MCF 10A (cell line): ENCODE measurements at regions not wholly inside any gene's neighbourhood (a gene's known extent, or its start where the extent isn't known, plus 50 kb on each side); places are given as distances from the start of the nearest gene placed in this dataset.

ENCODE experiments used
- BruUV-seq: library from RNA; stranded (reverse); fragments of 400-500 nt; replicated peaks from 2 replicates; lab custom pipeline; 2021; lab: Mats Ljungman, UMichigan
- CTCF ChIA-PET: fragments of 300-600 bp; sonication (Branson Sonifier 250); formaldehyde crosslinking; extraction: SDS; loops from one replicate; lab custom pipeline; 2021; ENCODE audit warnings: antibody characterized with exemption, inconsistent platforms; lab: Yijun Ruan, JAX
- POLR2A ChIA-PET: fragments of 300-600, 350-650 bp; sonication (Branson Sonifier 250); formaldehyde crosslinking; extraction: SDS; loops from one replicate; lab custom pipeline; 2020; ENCODE audit warnings: antibody characterized with exemption, inconsistent platforms; lab: Yijun Ruan, JAX
- DNase-seq: peaks from one replicate; pipeline ENCODE4 v3.0.0-alpha.2; 2018; ENCODE audit not compliant: unreplicated experiment
- H3K27ac Mint-ChIP-seq: one replicate; pipeline ENCODE4 v1.8.0; 2022; ENCODE audit warnings: mild to moderate bottlenecking, low read depth, mixed read lengths; ENCODE audit not compliant: unreplicated experiment
- H3K27me3 Mint-ChIP-seq: one replicate; pipeline ENCODE4 v1.8.0; 2022; ENCODE audit warnings: mixed read lengths; ENCODE audit not compliant: insufficient read depth, unreplicated experiment
- H3K36me3 Mint-ChIP-seq: one replicate; pipeline ENCODE4 v1.8.0; 2022; ENCODE audit warnings: mild to moderate bottlenecking, moderate library complexity, mixed read lengths; ENCODE audit not compliant: insufficient read depth, unreplicated experiment
- H3K4me1 Mint-ChIP-seq: one replicate; pipeline ENCODE4 v1.8.0; 2022; ENCODE audit warnings: mixed read lengths; ENCODE audit not compliant: insufficient read depth, unreplicated experiment
- H3K4me3 Mint-ChIP-seq: one replicate; pipeline ENCODE4 v1.8.0; 2022; ENCODE audit warnings: mild to moderate bottlenecking, moderate library complexity, mixed read lengths; ENCODE audit not compliant: unreplicated experiment
- H3K9me3 Mint-ChIP-seq: one replicate; pipeline ENCODE4 v1.8.0; 2022; ENCODE audit warnings: mixed read lengths; ENCODE audit not compliant: unreplicated experiment
- intact Hi-C: fragments of 100-400 bp; cut with micrococcal nuclease; formaldehyde crosslinking; loops from 2 replicates; pipeline ENCODE4 v1.14.1; 2022
- TF ChIP-seq, protein P1 (sequence below): fragments of 200-600 bp; IDR thresholded peaks from one replicate; pipeline ENCODE4 v1.8.0; 2022; ENCODE audit warnings: antibody characterized with exemption, mild to moderate bottlenecking; ENCODE audit not compliant: unreplicated experiment

- TF ChIP-seq, protein P1, sequence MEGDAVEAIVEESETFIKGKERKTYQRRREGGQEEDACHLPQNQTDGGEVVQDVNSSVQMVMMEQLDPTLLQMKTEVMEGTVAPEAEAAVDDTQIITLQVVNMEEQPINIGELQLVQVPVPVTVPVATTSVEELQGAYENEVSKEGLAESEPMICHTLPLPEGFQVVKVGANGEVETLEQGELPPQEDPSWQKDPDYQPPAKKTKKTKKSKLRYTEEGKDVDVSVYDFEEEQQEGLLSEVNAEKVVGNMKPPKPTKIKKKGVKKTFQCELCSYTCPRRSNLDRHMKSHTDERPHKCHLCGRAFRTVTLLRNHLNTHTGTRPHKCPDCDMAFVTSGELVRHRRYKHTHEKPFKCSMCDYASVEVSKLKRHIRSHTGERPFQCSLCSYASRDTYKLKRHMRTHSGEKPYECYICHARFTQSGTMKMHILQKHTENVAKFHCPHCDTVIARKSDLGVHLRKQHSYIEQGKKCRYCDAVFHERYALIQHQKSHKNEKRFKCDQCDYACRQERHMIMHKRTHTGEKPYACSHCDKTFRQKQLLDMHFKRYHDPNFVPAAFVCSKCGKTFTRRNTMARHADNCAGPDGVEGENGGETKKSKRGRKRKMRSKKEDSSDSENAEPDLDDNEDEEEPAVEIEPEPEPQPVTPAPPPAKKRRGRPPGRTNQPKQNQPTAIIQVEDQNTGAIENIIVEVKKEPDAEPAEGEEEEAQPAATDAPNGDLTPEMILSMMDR, result no peak
- no peaks in the 10 kb centered on the region for H3K27me3 Mint-ChIP-seq
- ChIA-PET CTCF (interaction anchor here (0.6 to 3.3 kb wide), 11 partner anchors 11 to 149 kb away, joined by 3 to 30 read pairs (median 6); no protein-coding TSS in a partner anchor), POLR2A (interaction anchor here (0.5 to 13.1 kb wide), 32 partner anchors 8 to 978 kb away, joined by 3 to 480 read pairs (median 4); partner anchors contain the start of genes ACOT2, ALDH6A1, PNMA1 and PTGR2)
- peaks cover 9% of the 10 kb centered on the region for H3K36me3 Mint-ChIP-seq
- peak overlapping the region; percentile 78 for H3K27ac Mint-ChIP-seq
- peaks cover 61% of the 10 kb centered on the region for H3K4me1 Mint-ChIP-seq
- intact Hi-C loops, result loop anchor here (1.0 to 5.0 kb wide), 3 partner anchors 26 to 39 kb away; a partner anchor contains a TSS
- TSS peak; percentile 68 for BruUV-seq
- peak; percentile 93 for DNase-seq
- H3K9me3 Mint-ChIP-seq, result no peaks in the 10 kb centered on the region
- peak overlapping the region; percentile 81 for H3K4me3 Mint-ChIP-seq
Observed at GRCh38 chr14:73785834-73786635, 65.6 kb upstream of the PTGR2 start.

DNA sequence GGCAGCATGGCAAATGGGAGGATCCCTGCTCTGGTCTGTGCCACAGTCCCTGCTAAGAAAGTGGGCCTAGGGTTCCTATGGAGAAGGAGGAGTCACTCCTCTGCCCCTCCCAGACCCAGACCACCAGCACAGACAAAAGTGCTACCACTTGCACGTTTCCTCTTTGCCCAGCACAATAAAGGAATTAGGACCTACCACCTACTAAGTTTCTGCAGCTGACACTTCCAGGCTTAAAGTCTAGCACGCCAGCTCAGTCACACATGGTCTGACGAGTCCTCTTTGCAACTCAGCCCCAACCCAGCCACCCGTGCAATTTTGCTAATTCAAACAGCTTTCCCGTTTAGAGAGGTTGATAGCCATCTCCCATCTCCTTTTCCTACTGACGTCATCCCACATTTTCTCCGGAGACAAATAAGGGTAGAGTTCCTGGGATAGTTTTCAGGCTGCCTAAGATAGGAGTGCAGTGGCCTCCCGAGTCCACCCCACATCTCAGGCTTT, 66.2 kb upstream of the PTGR2 start:
- intact Hi-C loops, result loop anchor here (5.0 kb wide), 1 partner anchor 33 kb away; no protein-coding TSS in a partner anchor
- H3K27me3 Mint-ChIP-seq, result no peaks in the 10 kb centered on the region
- H3K4me3 Mint-ChIP-seq, result peak overlapping the region; percentile 81
- ChIA-PET POLR2A (interaction anchor here (0.5 to 13.1 kb wide), 26 partner anchors 8 to 979 kb away, joined by 3 to 480 read pairs (median 8); partner anchors contain the start of genes ACOT2, ALDH6A1, PNMA1 and PTGR2), CTCF (interaction anchor here (0.6 to 3.3 kb wide), 11 partner anchors 11 to 150 kb away, joined by 3 to 30 read pairs (median 6); no protein-coding TSS in a partner anchor)
- no peaks in the 10 kb centered on the region for H3K9me3 Mint-ChIP-seq
- H3K36me3 Mint-ChIP-seq, result peaks cover 9% of the 10 kb centered on the region
- peak overlapping the region; percentile 78 for H3K27ac Mint-ChIP-seq
- BruUV-seq, result TSS peak; percentile 19
- TF ChIP-seq, protein P1, result no peak
- DNase-seq, result no peak
- peaks cover 58% of the 10 kb centered on the region for H3K4me1 Mint-ChIP-seq

DNA sequence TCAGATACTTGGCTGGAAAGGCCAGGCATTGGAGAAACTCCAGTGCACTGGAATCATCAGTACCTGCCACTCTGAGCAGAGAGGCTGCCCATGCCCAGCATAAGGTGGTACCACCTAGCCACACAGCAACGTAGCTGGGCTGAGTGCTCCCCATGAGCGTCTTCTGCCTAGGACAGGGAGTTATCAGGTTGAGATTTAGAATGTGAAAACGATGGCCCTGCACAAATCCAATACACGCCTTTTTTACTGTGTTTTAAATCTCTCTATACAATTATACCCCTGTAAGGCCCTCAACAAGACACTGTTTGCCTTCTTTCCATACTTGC, 66.7 kb upstream of the PTGR2 start:
- CTCF ChIA-PET, result interaction anchor here (0.6 to 3.3 kb wide), 7 partner anchors 19 to 55 kb away, joined by 3 to 30 read pairs (median 6); no protein-coding TSS in a partner anchor
- no TSS peak for BruUV-seq
- H3K36me3 Mint-ChIP-seq, result peaks cover 9% of the 10 kb centered on the region

More for the DNA sequence above, 66.7 kb upstream of the PTGR2 start:
- no peaks in the 10 kb centered on the region for H3K27me3 Mint-ChIP-seq
- POLR2A ChIA-PET, result interaction anchor here (0.6 to 13.1 kb wide), 19 partner anchors 7 to 330 kb away, joined by 3 to 480 read pairs (median 17); partner anchors contain the start of genes PTGR2 and ZNF410
- intact Hi-C loops, result loop anchor here (5.0 kb wide), 1 partner anchor 33 kb away; no protein-coding TSS in a partner anchor
- peak overlapping the region; percentile 81 for H3K4me3 Mint-ChIP-seq
- no peaks in the 10 kb centered on the region for H3K9me3 Mint-ChIP-seq
- peaks cover 54% of the 10 kb centered on the region for H3K4me1 Mint-ChIP-seq
- TF ChIP-seq, protein P1, result no peak
- peak overlapping the region; percentile 78 for H3K27ac Mint-ChIP-seq
- no peak for DNase-seq
